HL-60 (cell line): ENCODE measurements at regions not wholly inside any gene's neighbourhood (a gene's known extent, or its start where the extent isn't known, plus 50 kb on each side); places are given as distances from the start of the nearest gene placed in this dataset.
"Not testable (repeated sequence)": the region's sequence is repeated elsewhere in the genome, so short reads cannot be mapped to it uniquely, and the experiment has no call there.

Source experiments
- DNase-seq, 2 experiments: peaks; one replicate each; pipeline ENCODE4 v3.0.0-alpha.2; 2010 to 2020; ENCODE audit warnings: low read depth in 1 of 2, low spot score in 1 of 2
- H3K27ac ChIP-seq: fragments of 250-450 bp; sonication (Bioruptor Pico); replicated peaks from 2 replicates; pipeline ENCODE4 v1.5.1; 2020; ENCODE audit warnings: mild to moderate bottlenecking, moderate library complexity
- H3K27me3 ChIP-seq: fragments of 250-450 bp; sonication (Bioruptor Pico); 2 replicates; pipeline ENCODE4 v1.5.1; 2021; ENCODE audit warnings: mild to moderate bottlenecking, moderate library complexity; ENCODE audit not compliant: insufficient read depth, poor library complexity, severe bottlenecking
- H3K4me3 ChIP-seq: replicated peaks from 2 replicates; pipeline ENCODE4 v1.5.1; 2011; ENCODE audit warnings: mild to moderate bottlenecking, control low read depth, low read length; ENCODE audit not compliant: insufficient read depth
- GABPA ChIP-seq: IDR thresholded peaks from 2 replicates; pipeline ENCODE4 v1.6.1; 2012; ENCODE audit warnings: low read depth
- POLR2AphosphoS5 ChIP-seq: IDR thresholded peaks from 2 replicates; pipeline ENCODE4 v1.6.1; 2012; ENCODE audit warnings: low read depth
- SPI1 ChIP-seq: IDR thresholded peaks from 2 replicates; pipeline ENCODE4 v1.6.1; 2012; ENCODE audit warnings: low read depth, mild to moderate bottlenecking, borderline replicate concordance
- TF ChIP-seq, protein P1 (sequence below): IDR thresholded peaks from 2 replicates; pipeline ENCODE4 v1.6.1; 2012; ENCODE audit warnings: low read depth; ENCODE audit not compliant: insufficient replicate concordance
- TF ChIP-seq, protein P2 (sequence below): IDR thresholded peaks from one replicate; pipeline ENCODE4 v1.5.1; 2011; ENCODE audit warnings: low read length, control low read depth, inconsistent platforms; ENCODE audit not compliant: insufficient read depth

DNA sequence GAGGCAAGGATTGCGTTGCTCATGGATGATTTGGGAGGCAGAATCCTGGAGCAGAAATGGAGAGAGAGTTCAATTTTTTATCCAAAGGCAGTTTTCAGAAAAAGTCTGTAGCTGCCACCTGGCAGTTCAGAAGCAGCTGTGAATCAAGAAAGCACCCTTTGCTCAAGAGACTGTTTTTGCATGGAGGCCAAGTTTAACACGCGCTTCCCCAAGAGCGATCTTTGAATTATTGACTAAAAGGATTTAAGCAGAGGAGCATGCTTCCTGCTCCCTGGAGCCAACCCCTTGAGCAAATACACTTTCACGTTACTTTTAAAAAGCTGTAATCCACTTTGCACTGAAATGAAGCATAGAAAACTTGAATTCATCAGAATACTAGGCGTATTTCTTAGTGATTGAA lies 252.4 kb downstream of the RNF144A start:
- TF ChIP-seq, protein P1, sequence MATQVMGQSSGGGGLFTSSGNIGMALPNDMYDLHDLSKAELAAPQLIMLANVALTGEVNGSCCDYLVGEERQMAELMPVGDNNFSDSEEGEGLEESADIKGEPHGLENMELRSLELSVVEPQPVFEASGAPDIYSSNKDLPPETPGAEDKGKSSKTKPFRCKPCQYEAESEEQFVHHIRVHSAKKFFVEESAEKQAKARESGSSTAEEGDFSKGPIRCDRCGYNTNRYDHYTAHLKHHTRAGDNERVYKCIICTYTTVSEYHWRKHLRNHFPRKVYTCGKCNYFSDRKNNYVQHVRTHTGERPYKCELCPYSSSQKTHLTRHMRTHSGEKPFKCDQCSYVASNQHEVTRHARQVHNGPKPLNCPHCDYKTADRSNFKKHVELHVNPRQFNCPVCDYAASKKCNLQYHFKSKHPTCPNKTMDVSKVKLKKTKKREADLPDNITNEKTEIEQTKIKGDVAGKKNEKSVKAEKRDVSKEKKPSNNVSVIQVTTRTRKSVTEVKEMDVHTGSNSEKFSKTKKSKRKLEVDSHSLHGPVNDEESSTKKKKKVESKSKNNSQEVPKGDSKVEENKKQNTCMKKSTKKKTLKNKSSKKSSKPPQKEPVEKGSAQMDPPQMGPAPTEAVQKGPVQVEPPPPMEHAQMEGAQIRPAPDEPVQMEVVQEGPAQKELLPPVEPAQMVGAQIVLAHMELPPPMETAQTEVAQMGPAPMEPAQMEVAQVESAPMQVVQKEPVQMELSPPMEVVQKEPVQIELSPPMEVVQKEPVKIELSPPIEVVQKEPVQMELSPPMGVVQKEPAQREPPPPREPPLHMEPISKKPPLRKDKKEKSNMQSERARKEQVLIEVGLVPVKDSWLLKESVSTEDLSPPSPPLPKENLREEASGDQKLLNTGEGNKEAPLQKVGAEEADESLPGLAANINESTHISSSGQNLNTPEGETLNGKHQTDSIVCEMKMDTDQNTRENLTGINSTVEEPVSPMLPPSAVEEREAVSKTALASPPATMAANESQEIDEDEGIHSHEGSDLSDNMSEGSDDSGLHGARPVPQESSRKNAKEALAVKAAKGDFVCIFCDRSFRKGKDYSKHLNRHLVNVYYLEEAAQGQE = no peak
- TF ChIP-seq POLR2AphosphoS5 (no peak), SPI1 (no peak)
- TF ChIP-seq, protein P2, sequence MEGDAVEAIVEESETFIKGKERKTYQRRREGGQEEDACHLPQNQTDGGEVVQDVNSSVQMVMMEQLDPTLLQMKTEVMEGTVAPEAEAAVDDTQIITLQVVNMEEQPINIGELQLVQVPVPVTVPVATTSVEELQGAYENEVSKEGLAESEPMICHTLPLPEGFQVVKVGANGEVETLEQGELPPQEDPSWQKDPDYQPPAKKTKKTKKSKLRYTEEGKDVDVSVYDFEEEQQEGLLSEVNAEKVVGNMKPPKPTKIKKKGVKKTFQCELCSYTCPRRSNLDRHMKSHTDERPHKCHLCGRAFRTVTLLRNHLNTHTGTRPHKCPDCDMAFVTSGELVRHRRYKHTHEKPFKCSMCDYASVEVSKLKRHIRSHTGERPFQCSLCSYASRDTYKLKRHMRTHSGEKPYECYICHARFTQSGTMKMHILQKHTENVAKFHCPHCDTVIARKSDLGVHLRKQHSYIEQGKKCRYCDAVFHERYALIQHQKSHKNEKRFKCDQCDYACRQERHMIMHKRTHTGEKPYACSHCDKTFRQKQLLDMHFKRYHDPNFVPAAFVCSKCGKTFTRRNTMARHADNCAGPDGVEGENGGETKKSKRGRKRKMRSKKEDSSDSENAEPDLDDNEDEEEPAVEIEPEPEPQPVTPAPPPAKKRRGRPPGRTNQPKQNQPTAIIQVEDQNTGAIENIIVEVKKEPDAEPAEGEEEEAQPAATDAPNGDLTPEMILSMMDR = no peak
- no peak overlapping the region for H3K4me3 ChIP-seq
- H3K27ac ChIP-seq = no peak overlapping the region
- peaks cover 2% of the 10 kb centered on the region for H3K27me3 ChIP-seq
- no peak for DNase-seq

DNA sequence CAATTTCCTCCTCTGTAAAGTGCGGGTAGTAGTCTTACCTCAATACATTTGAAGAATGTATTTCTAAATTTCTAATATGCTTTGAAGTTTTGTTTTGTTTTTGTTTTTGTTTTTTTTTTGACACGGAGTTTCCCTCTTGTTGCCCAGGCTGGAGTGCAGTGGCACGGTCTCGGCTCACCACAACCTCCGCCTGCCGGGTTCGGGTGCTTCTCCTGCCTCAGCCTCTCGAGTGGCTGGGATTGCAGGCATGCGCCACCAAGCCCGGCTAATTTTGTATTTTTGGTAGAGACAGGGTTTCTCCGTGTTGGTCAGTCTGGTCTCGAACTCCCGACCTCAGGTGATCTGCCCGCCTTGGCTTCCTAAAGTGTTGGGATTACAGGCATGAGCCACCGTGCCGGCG lies 261.8 kb downstream of the RNF144A start:
- H3K27ac ChIP-seq, H3K4me3 ChIP-seq: not testable (repeated sequence)

DNA sequence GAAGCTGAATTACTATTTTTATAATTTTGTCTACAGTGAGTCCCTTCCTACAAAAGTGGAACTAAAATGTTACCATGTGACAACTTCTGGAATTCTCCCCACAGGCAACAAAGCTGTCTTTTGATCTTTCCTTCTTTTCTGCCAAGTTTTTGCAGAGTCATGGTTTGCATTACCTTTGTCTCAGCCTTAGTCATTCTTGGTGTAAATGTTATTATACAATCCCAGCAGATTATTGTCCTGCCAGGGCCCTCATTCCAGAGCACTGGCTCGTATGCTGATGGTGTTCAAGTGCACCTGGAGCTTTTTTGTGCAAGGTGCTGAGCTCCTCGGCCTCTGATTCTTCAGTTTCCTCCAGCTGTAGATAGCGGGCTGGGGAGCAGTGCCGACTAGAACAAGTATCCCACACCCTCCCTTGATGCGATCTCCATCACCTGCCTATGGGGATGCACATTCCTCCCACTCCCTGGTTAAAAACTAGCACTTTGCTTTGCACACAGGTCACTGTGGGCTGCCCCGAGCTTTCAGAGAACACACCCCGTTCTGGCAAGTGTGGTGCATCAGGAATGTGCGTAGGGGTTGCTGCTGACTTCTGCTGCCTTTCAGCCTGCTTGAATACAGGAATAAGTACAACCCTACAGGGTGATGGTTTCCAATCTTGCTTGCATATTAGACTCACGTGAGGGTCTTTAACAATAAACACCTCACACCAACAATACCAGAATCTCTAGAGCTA lies 263.6 kb downstream of the RNF144A start:
- H3K4me3 ChIP-seq = no peak overlapping the region
- TF ChIP-seq POLR2AphosphoS5 (no peak), SPI1 (no peak), GABPA (no peak)
- TF ChIP-seq, protein P1 = no peak
- TF ChIP-seq, protein P2 = no peak
- no peak for DNase-seq
- H3K27ac ChIP-seq = no peak overlapping the region
- no peaks in the 10 kb centered on the region for H3K27me3 ChIP-seq

More for the DNA sequence above, 261.8 kb downstream of the RNF144A start:
- not testable (repeated sequence) for H3K27me3 ChIP-seq, DNase-seq

DNA sequence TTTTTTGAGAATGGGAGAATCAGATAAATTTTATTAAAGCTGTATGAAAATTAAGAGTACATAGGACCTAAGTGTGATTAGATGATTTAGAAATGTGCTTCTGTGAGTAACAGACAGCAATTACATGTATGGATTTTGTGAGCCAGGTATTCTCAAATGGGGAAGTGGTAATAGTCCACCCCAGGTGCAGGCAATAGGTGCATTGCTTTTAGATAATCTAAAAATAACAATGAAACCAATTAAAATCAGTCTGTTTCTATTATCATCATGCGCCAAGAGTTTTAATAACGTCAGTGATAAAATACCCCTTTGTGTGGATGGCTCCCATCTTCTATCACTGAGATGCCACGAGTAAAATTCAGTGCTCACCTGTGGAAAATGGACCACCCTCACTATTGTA lies 265.3 kb downstream of the RNF144A start:
- no peak for DNase-seq
- H3K4me3 ChIP-seq = no peak overlapping the region
- TF ChIP-seq, protein P1 = no peak
- TF ChIP-seq GABPA (no peak), POLR2AphosphoS5 (no peak), SPI1 (no peak)
- TF ChIP-seq, protein P2 = no peak
- H3K27me3 ChIP-seq = no peaks in the 10 kb centered on the region
- H3K27ac ChIP-seq = no peak overlapping the region
